ENCODE measurements at regions not wholly inside any gene's neighbourhood (a gene's known extent, or its start where the extent isn't known, plus 50 kb on each side); places are given as distances from the start of the nearest gene placed in this dataset.
"Not testable (repeated sequence)": the region's sequence is repeated elsewhere in the genome, so short reads cannot be mapped to it uniquely, and the experiment has no call there.

GRCh38 chr2:36058076-36058475 lies 297.5 kb upstream of the CRIM1 start:
- no peak for DNase-seq (ENCODE audit: low spot score)

GRCh38 chr2:36052819-36053218 lies 302.8 kb upstream of the CRIM1 start:
- no peak for DNase-seq (ENCODE audit: low spot score)

DNA sequence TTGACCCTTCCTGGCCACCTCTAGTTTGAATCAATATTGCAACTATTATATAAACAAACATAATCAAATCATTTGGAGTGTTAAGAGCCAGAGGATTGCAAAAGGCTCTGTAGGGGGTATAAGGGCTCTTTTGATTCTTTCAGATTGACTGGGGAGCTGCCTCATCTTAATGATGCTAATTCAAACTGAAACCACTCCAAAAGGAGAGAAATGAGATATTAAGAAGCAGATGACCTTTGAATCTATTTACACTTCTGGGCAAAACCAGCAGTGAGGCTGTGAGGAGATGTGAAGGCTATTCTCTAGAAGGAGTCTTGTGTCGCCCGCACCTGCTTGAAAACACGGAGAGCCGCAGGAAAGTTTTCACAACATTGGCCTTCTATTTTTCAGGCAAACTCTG lies 311.2 kb upstream of the CRIM1 start:
- no peak for DNase-seq (ENCODE audit: low spot score)

DNA sequence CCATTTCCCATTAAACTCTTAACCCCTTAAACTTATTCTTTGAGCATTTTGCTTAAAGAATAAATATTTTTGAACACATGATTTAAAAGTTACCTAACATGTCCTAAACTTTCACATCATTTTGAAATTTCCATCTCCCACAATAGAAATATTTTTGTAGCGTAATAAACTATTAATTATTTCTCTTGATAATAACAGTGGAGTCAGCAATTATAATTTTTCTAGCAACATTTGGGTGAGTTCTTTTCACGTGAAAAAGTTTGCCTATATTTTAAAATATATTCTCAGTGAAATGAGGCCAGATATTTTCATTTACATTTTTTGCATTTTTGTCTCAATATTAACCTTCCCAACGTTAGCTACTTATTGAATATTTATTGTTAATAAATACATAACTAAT lies 320.4 kb upstream of the CRIM1 start:
- DNase-seq (ENCODE audit: low spot score) = no peak

DNA sequence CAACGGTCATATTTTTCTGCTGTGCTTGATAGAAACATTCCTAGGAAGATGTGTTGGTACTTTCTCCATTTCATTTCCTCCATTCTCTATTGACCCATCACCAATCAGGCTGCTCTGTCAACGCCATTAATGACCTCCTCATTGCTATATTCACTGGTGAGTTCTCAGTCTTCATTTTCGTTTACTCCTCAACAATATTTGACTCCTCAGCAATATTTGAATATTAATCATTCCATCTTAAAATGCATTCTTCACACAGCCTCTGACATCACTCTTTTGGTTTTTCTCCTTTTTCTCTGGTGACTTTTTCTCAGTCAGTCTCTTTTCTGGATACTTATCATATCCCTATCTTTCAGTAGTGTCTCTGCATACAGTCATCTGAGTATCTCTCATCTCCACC lies 323.5 kb upstream of the CRIM1 start:
- no peak for DNase-seq (ENCODE audit: low spot score)

DNA sequence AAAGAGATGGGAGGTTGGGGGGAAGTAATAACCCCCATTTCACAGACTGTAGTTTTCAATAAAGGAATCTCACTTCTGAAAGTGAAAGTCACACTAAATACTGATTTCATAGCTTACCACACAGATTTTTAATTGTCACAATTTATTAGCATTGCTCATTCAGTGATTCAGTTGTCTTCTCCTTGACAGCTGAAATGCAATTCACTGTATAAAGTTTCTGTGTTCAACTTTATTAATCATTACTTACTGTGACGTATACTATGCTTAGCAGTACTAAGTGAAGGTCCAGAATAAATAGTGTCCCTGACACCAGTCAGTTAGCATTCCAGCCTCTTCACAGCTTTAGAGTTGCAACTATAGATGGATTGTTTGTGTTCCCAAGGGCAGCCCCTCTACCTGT lies 324.1 kb upstream of the CRIM1 start:
- DNase-seq (ENCODE audit: low spot score) = no peak

DNA sequence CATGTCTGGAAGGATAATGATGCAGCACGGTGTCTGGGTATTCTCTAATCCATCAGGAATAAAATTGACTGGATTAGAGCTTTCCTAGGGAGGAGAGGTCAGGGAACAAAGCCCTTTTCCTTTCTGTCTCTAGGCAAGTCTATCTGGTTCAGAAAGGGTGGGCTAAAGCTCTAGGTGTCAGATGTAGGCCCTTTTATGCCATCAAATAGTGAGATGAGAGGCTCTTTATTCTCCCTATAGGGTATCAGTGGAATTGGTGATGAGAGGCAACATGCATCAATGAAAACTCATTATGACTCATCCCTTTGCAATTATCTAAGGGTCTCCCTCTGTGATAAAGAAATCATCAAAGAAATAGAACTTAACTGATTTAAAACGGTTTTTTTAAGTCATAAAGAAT lies 328.0 kb upstream of the CRIM1 start:
- DNase-seq (ENCODE audit: low spot score) = no peak

GRCh38 chr2:36013064-36013463 lies 342.5 kb upstream of the CRIM1 start:
- no peak for DNase-seq (ENCODE audit: low spot score)

- no peak for DNase-seq (ENCODE audit: low spot score)
Measured at GRCh38 chr2:36006444-36006843, 349.1 kb upstream of the CRIM1 start.

DNA sequence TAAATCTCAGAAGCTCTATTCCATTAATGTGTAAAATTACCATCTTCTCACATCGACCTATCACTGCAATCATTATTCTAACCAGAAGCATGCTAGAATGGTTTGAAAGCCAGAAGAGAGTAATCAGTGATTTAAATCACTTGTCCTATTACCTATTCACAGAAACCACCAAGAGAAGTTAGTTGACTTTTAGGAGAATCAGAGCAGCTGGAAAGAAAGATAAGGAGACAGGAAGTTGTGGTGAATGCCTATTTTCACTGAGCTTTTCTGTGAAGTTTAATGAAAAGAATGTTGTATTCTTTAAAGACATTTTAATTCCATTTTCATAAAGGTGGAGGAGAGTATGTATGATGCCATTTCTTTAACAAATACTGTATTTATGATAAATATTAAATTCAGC lies 352.6 kb upstream of the CRIM1 start:
- DNase-seq (ENCODE audit: low spot score) = no peak

GRCh38 chr2:35997488-35997887 lies 358.1 kb upstream of the CRIM1 start:
- no peak for DNase-seq (ENCODE audit: low spot score)

- no peak for DNase-seq (ENCODE audit: low spot score)
Measured at GRCh38 chr2:35989503-35989902, 366.1 kb upstream of the CRIM1 start.

DNA sequence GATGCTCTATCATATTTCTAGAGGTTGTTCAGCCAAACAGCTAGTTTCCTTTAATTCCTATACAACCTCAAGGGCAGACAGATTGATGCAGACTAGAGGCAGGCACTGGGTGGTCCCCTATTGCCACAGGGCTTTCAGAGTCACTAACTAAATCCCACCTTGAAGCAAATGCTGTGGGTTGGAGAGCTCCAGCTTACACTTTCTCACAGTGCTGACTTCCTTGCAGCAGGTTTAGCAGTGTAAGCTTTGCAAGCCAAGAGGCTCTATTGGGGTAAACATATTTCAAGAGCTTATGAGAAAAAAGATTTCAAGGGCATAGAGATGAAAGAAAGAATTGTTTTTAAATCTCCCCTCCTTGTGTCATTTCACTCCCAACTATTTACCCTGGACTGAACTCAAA lies 366.5 kb upstream of the CRIM1 start:
- DNase-seq (ENCODE audit: low spot score) = no peak

- DNase-seq (ENCODE audit: low spot score) = no peak
Measured at GRCh38 chr2:35986871-35987270, 368.7 kb upstream of the CRIM1 start.

DNA sequence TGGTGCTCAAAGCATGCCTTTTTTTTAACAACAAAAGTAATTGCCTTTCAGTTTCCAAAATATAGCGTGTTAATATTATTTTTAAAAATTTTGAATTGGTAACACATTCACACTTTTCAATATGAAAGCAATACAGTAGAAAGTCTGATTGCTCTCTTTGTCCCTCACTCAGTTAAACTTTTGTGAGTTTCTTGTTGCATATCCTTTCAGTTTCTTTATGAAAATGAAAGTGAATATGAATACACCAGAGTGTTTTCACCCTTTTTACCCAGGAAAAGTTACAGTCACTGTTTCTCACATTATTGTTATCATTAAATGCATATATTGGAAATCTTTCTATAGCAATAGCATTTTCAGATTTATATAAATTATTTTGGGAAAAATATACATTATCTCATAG lies 377.4 kb upstream of the CRIM1 start:
- DNase-seq (ENCODE audit: low spot score) = no peak

DNA sequence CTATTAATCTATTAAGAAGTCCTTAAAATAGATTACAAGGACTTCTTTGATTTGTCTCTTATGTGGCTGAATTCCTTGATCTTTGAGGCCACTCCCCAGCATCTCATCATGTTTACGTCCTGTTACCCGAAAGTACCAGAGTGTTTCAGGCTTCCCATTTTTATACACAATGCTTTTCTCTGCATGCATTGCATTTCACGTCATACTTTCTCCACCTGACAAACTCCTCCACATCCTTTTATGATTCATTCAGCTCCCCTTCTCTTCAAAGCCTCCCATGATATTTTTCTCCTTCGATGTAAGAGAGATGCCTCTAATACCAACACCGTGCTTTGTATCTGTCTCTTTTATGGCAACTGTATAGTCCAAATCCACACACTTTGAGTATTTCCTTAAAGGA lies 379.0 kb upstream of the CRIM1 start:
- DNase-seq (ENCODE audit: low spot score) = no peak

GRCh38 chr2:35973737-35974132 lies 381.8 kb upstream of the CRIM1 start:
- DNase-seq (ENCODE audit: low spot score) = no peak

- peak; percentile 12 for DNase-seq (ENCODE audit: low spot score)
Measured at GRCh38 chr2:35973132-35973736, 382.3 kb upstream of the CRIM1 start.

GRCh38 chr2:35963824-35964223 lies 391.8 kb upstream of the CRIM1 start:
- DNase-seq (ENCODE audit: low spot score) = no peak

DNA sequence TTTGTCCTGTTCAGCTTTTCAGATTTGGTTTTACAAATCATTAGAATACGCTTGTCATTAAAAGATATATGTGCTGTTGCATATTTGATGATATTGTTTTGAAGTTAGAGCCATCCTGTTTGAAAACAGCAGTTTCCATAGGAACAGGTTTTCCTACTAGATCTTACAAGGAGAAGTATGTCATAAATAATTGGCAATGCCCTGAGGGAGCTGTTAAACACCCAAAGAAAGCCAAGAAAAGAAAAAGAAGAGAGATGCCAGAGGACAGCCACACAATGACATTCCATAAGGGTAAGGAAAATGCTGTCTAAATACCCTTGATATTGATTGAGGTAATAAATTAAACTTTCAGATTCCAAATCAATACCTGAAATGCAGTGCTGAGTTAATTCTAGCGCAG lies 392.2 kb upstream of the CRIM1 start:
- no peak for DNase-seq (ENCODE audit: low spot score)

DNA sequence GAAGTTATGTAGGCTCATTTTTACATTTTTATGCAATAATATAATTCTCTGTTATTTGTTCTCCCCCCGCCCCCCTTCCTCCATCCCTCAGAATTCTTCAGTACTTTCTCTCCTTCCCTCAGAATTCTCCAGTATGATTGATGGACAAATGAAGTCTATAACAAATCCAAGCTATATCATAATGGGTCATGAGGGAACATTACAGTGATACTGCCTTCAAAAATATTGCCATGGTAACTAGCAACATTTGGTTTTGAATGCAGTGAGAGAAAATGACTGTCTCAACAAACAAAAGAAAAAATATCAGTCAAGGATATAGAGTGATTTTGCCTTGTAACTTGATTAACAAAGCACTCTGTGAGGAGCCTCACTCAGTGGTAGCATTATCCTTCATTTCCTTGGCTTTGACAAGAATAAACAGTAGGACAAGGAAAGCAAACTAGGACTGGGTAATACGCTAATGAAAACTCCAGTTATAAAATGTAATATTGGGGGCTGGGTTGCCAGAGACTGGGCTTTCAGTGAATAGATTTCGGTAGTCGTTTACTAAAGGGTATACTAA lies 392.9 kb upstream of the CRIM1 start:
- no peak for DNase-seq (ENCODE audit: low spot score)

GRCh38 chr2:35960596-35960995 lies 395.0 kb upstream of the CRIM1 start:
- DNase-seq (ENCODE audit: low spot score) = no peak

- not testable (repeated sequence) for DNase-seq (ENCODE audit: low spot score)
Measured at GRCh38 chr2:35957053-35957452, 398.5 kb upstream of the CRIM1 start.

DNA sequence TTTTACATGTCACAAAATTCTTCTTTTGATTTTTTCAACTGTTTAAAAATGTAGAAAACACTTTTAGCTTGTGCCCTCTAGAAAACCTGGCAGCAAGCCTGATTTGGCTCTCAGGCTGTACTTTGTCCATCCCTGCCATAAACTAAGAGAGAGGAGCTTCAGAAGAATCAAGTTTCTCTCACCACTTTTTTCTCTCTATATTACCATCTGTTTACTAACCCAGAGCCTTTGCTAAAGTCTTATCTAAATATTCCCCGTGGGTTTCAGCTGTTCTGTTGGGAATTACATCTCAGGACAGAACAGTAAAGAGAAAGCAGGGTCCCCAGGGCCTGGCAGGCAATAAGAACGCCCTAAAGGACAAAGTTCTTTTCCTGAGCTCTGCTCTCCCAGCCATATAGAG lies 409.1 kb upstream of the CRIM1 start:
- no peak for DNase-seq (ENCODE audit: low spot score)

DNA sequence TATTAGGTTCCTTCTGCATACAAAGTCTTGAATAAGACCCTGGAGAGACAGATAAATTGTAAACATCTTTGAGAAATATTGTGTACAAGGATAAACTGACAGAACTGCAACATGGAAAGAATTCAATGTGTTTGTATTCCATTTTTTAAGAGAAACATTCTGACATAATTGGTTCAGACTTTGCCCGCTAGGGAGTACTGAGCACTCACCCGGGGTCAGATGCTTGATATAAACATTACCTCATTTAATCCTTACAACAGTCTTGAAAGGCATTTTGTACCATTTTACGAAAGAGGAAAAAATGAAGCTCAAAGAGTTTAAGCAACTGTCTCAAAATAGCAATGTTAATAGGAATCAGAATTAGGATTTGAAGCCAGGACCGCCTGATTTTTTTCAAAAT lies 416.7 kb upstream of the CRIM1 start:
- DNase-seq (ENCODE audit: low spot score) = peak; percentile 12

Data from AG08396 (cell line).